HG02870 (cell line): ENCODE measurements at regions not wholly inside any gene's neighbourhood (a gene's known extent, or its start where the extent isn't known, plus 50 kb on each side); places are given as distances from the start of the nearest gene placed in this dataset.

Experiments
- ATAC-seq: cut with Tn5 transposase; IDR thresholded peaks from one replicate; pipeline ENCODE4 v1.9.1; 2021; ENCODE audit warnings: mild to moderate bottlenecking, moderate library complexity; ENCODE audit not compliant: unreplicated experiment

DNA sequence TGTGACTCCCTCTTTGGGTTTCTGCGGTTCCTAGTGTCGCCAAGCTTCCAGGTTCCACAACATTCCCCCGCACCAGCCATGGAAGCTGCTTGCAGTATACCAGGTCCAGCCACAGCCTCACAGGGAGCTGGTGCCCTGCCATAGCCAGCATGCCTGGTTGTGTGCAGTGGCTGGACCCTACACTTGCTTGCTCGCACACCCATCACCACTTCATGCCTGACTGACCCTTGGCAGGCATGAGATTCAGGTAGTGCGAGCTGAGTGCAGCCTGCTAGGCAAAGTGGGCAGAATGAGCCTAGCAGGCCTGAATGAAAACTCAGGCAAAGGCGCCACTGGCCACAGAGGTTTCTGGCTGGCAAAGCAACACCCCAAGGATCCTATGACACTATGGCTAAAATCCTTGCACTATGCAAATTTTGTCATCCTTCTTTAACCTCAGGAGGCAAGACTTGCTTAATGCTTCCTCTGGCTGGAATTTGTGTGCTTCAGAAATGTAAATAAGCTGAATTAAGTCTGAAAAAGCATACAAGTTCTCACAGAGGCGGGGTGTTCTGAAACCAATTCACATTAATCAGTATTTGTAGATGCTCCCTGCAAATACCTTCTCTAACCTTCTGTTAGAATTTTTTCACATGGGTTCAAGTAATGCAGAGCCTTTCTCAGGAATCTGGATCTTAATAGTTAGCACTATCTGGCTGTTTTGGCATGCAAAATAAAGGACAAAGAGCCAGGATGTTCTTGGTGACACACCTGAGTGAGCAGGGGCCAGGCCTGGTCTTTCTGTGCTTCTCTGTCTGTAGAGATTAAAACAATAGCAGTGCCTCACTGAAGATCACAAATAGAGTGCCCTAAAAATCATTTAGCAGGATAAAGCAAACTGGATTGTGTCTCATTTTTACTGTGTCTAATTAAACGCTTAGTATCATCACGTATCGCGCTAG, 256.9 kb downstream of the GPATCH2 start:
- no peak for ATAC-seq

DNA sequence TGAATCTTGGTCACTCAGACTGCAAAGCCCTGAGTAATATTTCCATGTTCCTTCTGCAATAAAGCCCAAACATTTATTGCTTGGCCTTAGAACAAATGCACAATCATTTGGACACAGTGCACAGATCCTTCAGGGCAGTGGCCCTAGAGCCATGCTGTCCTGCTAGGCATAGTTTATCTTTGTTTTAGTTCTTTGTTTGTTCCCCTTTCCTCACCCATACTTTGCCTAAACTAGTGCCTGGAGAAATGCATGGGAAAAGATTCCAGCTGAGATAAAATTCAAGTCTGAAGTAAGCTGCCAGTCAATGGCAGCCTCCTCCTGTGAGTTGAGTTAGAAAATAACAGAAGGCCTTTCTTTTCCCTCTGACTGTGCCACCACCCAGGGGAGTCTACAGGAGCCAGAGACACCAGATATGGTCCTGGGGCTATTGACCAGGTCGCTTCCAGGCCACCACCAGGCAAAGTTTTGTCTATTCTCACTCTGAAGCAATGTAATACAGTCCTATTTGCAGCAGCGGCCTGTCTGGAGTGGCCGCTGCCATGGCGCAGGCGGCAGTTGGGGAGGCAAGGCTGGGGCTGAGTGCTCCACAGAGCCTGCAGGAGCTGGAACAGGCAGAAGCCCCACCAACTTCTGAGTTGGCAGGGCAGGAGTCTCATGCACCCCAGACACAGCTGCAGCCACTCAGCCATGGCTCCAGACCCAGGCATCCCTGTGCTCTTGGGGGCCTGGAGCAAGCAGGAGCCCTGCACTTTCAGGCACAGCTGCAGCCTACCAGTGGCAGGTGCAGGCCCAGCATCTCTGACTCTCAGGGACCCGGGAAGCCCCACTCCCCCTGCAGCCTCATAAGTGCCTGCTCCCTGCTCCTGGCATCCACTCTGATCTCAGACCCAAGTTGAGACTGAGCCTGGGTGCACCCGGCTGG, 258.6 kb downstream of the GPATCH2 start:
- no peak for ATAC-seq

DNA sequence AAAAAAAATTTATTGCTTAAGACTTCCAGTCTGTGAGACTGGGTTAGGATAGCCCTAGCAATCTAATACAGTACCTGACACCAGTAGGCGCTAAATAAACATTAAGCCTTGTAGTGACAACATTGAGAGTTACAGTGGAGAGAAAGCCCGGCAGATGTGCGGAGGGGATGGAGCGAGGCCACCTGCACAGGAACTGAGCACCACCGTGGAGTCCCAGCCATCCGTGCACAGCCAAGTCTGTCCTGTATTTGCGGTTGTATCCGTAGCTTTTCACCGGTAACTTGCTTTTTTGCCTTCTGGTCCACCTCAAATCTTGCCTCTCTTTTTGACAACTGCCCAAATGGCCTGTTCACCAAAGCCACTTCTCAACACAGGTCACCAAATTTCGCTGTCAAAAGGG, 260.1 kb downstream of the GPATCH2 start:
- no peak for ATAC-seq

DNA sequence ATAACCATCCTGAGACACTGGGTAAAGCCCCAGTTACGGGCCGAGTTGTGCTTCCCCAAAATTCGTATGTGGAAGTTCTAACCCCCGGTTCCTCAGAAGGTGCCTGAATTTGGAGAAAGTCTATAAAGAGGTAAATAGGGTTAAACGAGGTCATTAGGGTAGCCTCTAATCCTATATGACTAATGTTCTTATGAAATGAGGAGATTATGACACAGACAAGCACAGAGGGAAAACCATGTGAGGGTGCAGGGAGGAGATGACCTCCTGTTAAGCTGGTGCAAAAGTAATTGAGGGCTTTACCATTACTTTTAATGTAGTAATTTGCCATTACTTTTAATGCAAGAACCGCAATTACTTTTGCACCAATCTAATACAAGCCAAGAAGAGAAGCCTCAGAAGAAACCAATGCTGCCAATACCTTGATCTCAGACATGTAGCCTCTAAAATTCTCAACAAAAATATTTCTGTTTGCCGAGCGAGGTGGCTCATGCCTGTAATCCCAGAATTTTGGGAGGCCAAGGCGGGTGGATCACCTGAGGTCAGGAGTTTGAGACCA, 260.8 kb downstream of the GPATCH2 start:
- ATAC-seq = peak; percentile 11

DNA sequence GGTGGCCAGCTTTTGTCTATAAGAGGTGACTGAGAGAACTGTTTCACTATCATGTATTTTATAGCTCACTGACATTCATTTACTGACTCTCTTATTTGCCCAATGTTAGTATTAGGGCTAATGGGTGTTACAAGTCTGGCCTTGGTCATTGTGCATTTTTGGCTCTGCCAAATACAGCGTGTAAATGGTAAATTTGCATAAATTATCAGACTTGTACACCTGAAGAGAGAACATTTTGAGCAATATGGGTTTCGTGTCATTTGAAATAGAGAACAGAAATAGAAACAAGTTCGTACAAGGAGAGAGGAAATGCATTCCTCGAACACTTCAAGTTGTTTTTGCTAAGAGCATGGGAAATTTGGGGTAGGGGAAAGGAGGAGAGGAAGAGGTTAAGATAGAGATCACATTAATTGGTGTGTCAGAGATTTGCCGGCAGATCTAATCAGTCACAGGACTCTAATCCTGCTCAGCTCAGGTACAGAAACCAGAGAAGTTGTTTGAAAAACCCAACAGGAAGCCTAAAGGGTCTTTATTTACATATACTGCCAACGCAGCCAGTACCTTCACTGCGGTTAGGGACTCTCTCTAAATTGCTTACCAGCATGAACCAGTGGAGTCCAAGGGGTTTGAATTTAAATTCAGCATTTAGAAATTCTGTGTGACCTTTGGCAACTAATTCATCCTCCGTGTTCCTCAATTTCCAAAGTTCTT, 261.5 kb downstream of the GPATCH2 start:
- peak; percentile 93 for ATAC-seq

DNA sequence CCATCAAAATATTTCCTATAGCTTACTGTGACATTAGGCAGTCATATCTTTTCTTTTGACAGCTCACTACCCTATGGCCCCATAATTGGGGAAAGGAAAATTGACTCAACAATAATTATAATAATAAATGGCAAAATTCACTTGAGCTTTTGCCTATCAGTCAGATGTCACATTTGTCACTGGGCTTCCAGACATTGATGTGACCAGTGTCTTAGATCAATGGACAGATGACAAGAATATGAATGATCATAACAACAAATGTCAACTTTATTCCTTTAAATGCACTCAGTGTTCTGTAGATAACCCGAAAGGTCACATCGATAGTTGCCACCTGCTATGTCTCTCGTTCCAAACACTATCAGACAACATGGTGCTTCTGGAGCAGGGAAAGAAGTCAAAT, 266.7 kb downstream of the GPATCH2 start:
- no peak for ATAC-seq

DNA sequence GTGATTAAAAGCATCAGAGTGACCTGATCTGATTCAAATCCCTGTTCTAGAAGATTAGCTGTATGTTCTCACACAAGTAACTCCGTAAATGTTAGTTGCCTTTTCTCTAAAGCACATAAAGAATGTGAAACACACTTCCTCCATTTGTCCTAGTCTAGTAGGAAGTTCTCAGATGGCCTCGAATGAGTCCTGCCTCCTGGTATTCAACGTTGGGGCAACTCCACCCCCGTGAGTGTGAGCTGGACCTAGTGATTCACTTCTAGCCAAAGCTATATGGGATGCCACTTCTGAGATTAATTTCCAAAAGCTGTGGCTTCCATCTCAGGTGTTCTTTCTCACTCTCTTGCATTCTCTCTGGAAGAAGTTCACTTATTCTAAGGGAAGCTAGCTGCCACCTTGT, 267.6 kb downstream of the GPATCH2 start:
- ATAC-seq = no peak

DNA sequence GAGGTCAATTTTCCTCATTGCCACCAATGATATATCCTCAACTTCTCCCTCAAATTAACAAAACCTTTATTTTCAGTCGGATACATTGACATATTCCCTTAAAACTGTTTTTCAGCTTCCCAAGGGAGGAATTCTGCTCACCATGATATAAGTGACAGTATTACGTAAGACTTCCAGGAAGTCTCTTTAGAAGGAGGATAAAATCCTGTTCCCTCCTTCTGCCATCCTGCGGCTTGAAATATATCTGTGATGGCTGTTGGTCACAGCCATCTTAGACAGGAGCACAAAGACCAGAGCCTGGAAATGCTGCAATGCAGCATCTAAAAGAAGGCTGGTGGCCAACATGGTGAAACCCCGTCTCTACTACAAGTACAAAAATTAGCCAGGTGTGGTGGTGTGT, 270.4 kb downstream of the GPATCH2 start:
- ATAC-seq = no peak

DNA sequence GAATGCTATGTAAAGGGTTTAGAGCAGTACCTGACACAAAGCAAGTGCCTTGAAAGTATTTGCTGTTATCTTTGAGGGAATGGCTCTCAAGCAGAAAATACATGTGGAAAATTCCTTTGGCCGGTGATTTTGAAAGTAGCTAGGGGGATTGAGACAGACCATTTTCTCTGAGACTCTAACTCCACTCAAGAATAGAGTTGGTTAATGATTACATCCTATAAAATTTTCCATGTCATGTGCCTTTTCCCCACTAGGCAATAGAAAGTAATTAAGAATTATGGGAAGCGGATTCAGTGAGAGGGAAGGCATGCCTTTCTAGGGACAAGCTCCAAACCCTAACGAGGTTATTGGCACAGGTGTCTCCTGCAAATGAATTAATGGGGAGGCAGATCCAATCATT, 276.0 kb downstream of the GPATCH2 start:
- no peak for ATAC-seq

DNA sequence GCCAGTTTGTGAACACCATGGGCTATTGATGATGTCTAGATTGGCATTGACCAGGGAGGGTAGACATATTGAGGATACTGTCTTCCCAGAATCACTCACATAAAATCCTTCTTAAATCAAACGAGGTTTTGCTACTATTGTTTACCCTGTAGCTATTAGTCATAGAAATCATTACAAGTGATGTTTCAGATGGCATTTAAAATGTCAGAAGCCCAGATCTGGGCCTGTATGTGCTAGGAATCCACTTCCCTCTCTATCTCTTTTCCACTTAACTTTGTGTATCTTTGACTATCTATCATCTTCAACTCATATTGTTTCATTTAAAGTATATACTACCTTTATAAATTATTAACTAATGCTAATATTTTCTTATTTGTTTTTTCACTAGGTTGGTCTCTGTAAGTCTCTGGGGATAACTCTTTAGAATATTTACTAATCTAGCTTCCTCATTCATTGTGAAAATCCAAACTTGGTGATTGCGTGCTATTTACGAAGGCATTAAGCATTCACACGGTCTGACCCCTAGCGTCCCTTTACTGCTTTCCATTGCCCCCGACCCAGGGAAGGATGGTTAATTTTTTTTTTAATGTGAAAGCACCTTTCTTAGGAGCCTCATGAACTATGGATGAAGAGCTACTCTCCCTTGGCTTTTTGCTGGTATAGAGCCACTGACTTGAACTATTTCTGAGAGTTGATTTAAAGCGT, 281.8 kb downstream of the GPATCH2 start:
- ATAC-seq = no peak

DNA sequence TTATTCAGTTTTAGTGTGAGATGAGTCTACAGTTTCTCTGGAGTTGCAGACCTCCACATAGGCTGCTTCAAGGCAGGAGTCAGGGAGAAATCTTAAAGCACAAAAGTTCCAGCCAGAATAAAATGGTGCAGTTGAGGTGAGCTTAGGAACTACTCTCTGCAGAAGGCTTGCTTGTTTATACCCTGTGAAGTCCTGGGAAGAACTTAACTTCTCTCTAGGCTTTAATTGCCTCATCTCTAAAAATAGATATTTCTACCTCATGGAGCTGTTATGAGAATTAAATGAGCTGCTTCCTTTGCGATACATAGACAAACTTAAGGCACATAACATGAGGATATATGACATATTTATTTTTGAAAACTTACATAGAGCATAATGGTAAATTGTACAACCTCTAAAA, 286.2 kb downstream of the GPATCH2 start:
- no peak for ATAC-seq

DNA sequence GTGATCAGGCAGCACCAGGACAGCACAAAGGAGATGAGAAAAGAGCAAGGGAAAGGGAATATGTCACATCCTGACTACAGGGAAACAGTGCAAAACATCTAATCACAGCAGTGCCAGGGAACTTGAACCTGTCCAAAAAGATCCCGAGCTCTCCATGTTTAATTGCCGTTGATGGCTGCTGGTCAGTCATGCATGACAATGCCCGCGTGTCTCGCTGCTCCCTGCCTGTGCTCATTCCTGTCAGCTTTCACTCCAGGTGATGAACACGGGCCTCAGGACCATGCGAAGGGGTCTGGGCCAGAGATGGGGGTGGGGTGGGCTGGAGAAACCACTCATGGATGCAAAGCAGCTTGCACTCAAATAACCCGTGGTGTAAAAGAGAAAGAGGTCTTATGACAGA, 287.0 kb downstream of the GPATCH2 start:
- no peak for ATAC-seq

DNA sequence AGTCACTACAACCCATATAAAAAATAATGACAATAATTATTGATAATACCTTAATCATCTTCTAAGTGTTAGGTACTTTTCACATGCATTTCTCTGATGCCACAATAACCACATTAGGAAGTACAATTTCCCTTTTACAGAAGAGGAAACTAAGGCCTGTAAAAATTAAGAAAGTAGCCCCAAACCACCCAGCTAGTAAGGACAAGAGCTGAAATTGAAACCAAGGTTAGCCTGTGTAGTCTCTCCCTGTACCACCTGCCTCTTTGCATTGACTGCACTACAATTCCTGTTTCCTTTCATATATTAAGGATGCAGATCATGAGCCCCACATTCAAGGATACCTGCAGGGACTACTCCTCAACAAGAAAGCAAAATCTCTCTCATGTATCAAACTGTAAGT, 288.8 kb downstream of the GPATCH2 start:
- no peak for ATAC-seq

DNA sequence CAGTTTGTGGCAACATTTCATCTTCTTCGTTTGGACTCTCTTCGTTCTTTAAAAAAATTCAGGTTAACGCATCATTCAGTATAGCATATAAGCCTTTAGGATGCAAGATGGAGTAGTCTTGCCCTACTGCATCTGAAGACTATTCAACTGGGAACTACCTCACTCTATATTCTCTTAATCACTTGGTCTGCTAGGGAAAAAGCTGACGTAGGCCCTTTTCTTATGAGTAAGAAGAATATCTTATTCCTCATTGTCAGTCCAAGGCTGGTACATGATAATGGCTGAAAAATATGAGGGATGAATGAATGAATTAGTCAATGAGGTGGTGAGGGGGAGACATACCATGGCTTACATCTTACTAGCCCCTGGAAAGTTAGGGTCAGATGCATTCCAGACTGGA, 294.2 kb downstream of the GPATCH2 start:
- no peak for ATAC-seq

DNA sequence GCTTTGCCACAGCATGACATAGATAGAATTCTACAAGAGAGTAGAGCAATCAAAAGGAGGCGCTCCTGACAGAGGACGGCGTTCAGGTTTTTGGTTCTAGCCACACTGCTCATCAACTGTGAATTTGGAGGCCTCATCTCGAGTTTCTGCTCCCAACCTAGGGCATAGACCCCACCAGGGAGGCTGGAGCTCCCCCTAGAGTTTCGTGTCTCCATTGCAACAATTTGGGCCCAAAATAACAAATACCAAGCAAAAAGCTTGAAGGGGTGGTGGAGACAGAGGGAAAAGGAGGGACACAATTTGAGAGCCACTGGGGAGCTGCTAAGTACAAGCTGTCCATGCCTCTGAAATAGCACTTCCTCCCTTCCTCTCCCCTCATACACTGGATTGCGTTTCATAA, 297.0 kb downstream of the GPATCH2 start:
- peak; percentile 64 for ATAC-seq

DNA sequence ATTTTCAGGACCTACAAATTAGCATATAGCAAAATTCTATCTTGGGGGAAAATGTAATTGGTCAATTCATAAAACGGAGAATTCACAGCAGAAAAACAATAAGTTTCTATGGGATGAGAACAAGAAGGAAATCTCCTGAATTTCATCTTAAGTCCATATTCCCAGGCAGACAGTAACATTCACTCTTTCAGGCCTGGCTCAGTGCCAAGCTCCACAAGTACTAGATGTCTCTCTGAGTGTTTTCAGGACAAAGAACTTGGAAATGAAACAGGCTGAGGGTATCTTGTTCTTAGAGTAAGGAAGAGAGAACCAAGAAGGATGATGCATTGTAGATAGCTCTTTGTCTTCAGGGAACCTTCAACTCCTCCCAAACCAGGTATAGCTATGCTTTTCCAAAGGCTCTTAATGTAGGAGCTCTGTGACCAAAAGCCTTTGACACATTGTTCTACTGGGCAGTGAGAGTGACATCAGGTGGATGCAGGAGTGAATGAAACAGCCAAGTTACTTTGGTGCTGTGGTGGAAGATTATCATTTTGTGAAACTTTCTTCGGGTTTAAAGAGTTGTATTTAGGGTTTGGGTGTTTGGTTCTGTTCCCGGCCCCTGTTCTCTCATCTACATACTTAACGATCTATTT, 298.3 kb downstream of the GPATCH2 start:
- ATAC-seq = no peak

DNA sequence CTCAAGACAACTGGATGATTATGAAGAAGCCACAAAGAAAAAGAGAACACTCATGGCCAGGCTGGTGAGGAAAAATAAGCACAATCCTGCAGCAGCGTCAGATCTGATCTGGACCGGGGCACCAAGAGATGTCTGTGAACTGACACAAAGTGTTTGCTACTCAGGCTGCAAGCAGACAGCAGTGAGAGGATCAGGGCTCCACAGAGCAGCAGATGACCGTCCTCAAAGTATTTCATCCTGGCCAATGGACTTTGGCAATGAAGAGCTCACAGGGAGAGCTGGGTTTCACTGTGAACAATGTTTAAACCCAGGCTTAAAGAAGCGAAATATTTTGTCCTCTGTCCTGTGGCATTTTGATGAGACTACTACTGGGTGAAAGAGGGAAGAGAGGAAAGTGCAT, 299.2 kb downstream of the GPATCH2 start:
- ATAC-seq = no peak

DNA sequence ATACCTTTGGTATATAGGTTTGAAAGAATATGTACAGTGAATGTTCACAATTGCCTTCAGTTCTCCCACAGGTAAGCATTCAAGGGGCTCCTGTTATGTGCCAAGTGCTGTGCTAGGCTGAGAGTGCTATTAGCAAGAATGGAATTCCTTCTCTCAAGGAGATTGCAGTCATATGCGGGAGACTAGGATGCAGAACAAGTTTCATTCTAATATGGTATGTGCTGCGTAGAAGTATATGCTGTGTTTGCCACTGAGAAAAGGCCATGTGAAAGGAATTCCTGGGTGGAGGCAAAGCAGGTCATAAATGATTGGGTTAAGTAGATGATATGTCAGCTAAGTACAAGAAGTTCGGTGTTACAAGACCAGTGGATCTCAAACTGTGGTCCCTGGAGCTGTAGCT, 303.0 kb downstream of the GPATCH2 start:
- ATAC-seq = no peak

DNA sequence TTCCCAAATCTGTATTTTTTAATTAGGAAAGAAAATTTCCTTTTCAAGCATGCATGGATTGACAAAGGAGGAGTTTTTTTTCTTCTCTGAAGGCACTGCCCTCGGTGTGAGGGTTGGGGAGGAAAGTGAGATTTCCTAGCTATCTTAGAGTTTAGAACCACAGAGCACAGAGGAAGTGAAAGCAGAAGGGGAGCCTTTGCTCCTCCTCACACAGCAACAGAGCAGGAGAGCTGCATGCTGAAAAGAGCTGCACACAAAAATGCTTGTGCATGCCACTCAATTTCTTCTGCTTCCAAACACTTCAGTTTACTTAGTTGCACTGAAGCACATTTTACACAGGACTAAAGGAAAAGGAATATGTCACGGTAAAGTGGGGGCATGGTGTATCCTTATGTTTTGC, 308.1 kb downstream of the GPATCH2 start:
- ATAC-seq = peak; percentile 100

DNA sequence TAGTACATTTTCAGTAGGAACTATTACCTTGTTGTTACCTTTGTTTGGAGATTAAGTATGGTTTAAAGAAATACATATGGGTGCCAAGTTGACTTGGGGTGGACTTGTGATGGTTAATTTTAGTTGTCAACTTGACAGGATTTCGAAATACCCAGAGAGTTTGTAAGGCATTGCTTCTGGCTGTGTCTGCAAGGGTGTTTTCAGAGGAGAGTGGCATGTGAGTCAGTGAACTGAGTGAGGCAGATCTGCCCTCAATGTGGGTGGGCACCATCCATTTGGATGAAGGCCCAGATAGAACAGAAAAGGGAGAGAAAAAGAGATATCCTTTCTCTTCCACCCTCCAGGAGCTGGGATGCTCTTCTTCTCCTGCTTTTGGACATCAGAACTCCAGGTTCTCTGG, 315.5 kb downstream of the GPATCH2 start:
- no peak for ATAC-seq
